ENCODE measurements at regions not wholly inside any gene's neighbourhood (a gene's known extent, or its start where the extent isn't known, plus 50 kb on each side); places are given as distances from the start of the nearest gene placed in this dataset.

DNA sequence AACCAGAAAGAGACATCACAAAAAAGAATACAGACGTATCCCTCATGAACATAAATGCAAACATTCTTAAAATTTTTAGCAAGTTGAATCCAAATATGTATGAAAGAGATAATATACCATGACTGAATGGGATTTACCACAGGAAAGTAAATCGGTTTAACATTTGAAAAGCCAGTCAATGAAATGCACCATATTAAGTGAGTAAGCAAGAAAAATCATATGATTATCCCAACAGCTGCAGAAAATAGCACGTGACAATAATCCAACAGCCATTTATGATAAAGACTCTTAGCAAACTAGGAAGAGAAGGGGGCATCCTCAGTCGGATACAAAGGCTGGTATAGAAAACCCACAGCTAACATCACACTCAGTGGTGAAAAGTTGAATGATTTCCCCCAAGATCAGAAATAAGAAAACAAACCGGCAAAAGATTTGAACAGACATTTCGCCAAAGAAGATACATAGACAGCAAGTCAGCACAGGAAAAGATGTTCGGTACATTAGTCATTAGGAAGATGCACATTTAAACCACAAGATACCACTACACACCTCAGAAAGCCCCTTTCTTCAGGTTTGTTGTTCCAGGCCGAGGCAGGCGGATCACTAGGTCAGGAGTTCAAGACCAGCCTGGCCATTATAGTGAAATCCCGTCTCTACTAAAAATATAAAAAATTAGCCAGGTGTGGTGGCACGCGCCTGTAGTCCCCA lies 144.3 kb downstream of the INHBB start:
- FAIRE-seq (no peak), DNase-seq (ENCODE audit: extremely low spot score, insufficient read length, low read depth) (no peak)

DNA sequence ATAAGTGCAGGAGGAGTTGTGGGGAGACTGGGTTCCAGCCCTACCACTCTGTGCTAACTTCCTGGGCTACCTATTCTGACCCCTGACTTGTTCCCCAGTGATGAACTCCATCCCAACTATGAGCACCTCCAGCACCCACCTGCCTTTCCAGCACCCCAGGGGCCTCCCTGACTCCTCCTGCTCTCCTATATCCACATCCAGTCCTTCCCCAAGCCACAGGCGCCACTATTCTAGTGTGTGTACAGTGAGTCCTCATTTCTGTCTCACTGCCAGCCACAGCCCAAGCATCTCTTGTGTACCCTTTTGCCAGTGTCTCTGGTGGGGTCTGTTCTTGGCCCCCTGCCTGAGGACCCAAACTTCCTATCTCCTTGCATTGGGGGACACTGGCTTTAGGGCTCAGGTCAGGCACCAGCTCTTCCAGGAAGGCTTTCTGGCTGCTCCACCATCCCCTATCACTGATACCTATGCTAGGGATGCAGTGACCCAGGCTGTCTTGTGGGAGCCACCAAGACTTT lies 145.2 kb downstream of the INHBB start:
- FAIRE-seq (no peak), DNase-seq (ENCODE audit: extremely low spot score, insufficient read length, low read depth) (no peak)

DNA sequence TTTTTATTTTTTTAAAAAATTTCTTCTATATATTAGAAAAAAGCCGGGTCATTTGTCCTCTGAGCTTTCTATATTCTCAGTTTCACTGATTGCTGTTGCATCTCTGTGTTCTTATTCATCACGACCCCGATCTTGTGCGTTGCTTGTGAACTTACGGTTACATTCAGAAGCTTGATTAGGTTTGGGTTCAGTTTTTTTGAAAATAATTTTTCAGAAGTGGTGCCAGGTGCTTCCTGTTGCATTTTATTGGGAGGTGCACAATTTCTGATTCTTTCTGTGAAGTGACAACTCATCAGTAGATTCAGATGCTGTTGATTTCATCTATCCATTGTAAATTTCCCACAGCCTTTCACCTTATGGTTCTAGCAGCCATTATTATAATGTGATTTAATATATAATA lies 147.3 kb downstream of the INHBB start:
- DNase-seq (ENCODE audit: extremely low spot score, insufficient read length, low read depth) (no peak), FAIRE-seq (no peak)

DNA sequence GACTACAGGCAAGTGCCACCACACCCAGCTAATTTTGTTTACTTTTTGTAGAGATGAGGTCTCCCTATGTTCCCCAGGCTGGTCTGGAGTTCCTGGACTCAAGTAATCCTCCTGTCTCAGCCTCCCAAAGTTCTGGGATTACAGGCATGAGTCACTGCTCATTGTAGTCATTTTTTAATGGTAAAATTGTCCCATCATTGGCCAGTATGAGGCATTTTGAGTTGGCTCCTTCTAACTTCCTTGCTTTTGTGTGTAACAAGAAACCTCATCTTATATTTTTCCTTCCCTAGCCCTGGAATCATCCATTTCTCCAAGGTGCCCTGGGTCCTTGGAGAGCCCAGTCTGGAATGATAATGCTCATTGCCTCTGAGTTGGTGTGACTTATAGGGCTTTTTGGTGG lies 148.5 kb downstream of the INHBB start:
- FAIRE-seq (no peak), DNase-seq (ENCODE audit: extremely low spot score, insufficient read length, low read depth) (no peak)

DNA sequence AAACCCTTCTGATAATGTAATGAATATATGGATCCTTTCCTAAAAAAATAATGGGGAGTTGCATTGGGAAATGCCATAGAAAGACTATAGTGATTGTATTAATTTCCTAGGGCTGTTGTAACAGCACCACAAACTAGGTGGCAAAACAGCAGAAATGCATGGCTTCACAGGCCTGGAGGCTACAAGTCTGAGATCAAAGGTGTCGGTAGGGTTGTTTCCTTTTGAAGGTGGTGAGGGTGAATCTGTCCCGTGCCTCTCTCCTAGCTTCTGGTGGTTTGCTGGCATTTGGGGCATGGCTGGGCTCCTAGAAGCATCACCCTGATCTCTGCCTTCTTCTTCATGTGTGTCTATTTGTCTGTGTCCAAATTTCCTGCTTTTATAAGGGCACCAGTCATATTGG lies 149.7 kb downstream of the INHBB start:
- DNase-seq (ENCODE audit: extremely low spot score, insufficient read length, low read depth): no peak
- FAIRE-seq: no peak

DNA sequence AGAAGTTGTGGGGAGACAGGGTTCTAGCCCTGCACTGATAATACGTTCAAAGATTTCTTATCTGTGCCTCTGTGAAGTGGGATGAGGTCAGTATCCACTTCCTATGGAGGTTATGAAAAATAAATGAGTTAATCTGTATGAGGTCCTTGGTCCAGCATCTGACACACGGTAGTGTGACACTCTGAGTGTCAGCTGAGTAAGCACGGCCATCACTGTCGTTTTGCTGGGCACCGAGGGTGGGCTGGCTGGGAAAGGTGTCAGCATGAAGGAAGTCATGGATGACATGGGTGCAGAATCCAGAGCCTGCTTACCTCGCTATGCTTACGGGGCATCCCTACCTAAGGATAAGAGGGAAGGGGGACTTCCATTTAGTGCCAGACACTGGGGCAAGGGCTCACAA lies 150.3 kb downstream of the INHBB start:
- DNase-seq (ENCODE audit: extremely low spot score, insufficient read length, low read depth): no peak
- FAIRE-seq: no peak

DNA sequence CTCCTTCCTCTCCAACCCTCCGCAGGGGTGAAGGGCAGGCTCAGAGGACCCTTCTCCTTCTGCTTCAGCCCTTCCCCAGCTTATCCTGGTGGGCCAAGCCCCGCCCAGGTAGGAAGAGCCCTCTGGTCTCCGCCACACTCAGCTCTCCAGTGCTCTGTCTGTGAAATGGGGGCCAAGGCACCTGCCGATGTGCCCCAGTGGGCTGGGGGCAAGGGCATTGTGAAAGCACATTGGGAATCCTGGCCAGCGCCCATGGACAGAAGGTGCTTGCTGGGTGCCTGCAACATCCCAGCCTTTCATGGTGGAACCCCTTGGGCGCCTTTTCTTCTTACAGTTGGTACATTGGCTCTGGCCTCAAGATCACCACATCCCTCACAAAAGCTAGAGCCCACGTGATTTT lies 150.8 kb downstream of the INHBB start:
- DNase-seq (ENCODE audit: extremely low spot score, insufficient read length, low read depth) (no peak), FAIRE-seq (no peak)

DNA sequence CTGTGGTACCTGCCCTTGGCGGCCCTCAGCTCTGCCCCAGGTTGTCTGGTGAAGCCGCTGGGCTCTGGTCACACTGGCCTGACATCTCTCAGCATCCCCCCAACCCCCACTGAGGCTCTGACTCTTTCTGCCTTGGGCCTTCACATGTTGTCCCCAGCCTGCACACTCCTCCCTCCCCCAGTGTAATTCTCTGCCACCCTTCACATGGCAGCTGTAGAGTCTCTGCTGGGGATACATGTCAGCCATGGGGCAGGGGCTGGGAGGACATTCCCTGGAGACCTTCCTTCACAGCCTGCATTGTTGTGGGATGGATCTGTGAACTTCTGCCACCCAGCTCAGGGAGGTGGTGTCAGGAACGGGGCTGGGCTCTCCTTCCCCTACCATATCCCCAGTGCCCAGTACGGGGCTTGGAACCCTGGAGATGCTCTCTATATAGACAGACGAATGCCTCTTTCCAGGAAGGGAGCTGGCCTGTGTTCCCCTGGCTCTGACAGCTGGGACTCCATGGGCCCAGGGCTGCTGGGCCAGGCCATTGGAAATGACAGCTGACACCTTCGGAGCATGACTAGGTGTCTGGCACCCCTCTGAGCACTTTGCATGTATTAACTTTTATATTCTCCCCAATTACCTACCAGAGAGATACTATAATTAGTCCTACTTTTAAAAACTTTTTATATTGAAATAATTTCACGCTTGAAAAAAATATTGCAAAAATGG lies 151.5 kb downstream of the INHBB start:
- FAIRE-seq: no peak
- DNase-seq (ENCODE audit: extremely low spot score, insufficient read length, low read depth): no peak

DNA sequence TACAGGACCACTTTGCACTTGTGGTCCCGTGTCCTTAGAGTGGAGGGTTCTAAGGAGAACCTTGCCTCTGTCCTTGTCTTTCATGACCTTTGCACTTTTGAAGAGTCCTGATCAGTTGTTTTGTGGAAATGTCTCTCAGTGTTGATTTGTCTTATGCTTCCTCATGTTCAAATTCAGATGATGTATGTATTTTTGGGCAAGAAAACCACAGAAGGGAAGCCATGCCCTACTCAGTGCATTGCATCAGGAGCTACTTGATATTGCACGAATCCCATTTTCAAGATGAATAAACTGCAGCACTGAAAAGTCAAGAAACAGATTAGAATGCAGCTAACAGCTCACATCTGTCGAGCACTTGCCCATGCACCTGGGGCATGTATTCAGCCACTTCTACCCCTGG lies 152.2 kb downstream of the INHBB start:
- no peak for DNase-seq (ENCODE audit: extremely low spot score, insufficient read length, low read depth)
- FAIRE-seq: no peak

DNA sequence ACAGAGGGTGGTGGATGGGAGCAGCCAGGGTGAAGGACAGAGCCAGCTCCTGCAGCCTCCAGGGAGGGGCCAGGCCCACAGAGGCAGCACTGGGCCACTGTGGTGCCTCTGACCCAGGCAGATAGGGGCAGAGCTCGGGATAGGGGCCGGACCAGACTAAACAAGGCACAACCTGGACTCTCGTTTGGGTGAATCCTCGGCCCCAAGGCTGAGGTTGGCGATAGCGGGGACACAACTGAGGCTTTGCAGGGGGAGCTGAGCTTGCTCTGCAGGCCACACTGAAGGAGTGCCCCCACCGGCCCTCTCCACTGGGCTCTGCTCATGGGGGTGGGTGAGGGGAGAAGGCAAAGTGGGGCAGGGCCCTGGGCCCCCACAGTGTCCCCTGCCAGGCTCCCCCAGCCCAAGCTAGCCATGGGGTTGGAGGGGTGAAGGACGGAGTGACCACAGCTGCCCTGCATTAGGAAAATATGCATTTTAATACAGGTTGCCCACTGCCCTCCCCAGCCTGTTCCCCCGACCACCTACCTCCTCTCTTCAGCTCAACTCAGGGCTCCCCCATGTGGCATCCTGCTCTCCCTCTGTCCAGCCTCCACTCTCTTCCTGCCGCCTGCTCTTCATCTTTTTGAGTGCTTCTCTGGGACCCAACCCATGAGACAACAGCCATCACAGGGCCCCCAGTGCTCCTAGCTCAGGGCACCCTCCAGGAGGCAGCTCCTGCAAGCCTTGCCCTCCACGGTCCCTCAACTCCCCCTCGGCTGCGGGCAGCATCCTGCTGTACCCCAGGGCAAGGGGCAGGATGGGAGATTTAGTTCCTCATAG lies 152.8 kb downstream of the INHBB start:
- FAIRE-seq (no peak), DNase-seq (ENCODE audit: extremely low spot score, insufficient read length, low read depth) (no peak)

DNA sequence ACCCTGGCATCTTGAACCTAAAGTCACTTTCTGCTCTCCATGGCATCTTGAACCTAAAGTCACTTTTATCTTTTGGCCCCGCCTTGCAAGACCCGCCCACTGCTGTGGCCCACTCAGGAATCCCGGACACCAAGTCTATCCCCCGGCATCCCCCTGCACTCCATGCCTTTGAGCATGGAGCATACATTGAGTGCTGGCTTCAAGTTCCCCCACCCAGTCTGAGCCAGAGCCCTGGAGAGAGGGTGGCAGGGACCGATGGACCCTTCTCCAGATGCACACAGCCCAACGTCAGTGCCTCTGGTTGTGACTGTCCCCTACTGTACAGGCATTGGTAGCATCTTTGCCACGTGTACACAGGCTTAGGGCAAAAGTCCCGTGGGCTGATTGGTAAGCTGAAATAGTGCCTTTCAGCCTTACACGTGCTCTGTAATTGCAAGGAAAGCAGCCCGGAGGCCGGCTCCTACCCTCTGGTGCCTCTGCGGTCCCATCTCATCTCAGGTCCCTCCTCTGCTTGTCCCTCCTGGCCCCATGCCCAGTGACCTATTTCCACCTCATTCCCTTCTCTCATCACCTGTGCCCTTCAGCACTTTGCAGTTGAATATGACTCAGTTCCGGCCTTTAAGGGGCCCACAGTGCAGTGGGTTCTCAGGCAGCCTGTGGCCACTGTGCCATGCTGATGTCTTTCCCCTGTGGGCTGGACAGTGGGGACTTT lies 154.0 kb downstream of the INHBB start:
- no peak for FAIRE-seq
- no peak for DNase-seq (ENCODE audit: extremely low spot score, insufficient read length, low read depth)

DNA sequence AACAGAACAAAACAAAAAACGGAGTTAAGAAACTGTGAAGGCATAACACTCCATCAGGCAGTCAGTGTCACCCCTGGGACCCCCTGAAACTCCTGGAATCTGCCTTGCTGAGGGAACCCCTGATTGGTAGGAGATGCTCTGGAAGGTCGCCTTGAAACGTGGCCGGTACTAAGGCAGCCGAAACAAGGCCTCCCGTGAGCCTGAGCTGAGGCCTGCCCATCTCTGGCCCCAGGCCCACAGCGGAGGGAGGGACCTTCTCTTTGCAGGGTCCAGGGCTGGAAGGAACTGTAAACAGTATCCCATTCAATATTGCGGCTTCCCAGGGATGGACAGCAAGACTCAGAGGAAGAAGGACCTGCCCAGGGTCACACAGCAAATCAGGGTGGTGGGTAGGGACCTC lies 155.7 kb downstream of the INHBB start:
- DNase-seq (ENCODE audit: extremely low spot score, insufficient read length, low read depth) (no peak), FAIRE-seq (no peak)

DNA sequence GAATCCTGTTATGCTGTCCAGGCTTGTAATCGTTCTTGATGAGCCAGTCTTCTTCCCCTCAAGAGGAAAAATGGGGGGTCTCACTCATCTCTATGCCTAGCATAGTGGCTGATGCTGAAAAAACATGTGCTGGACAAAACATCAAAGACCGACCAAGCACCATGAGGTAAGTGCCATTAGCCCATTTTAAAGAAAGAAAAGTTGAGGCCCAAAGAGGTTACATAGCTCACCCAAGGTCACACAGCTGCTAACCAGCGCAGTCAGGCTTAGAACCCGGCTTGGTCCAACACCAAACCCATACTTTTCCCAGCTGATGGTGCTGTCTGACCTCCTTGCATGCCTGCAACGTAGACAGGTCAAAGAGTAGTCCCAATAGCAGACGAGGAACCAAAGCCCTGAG lies 156.4 kb downstream of the INHBB start:
- FAIRE-seq: no peak
- no peak for DNase-seq (ENCODE audit: extremely low spot score, insufficient read length, low read depth)

DNA sequence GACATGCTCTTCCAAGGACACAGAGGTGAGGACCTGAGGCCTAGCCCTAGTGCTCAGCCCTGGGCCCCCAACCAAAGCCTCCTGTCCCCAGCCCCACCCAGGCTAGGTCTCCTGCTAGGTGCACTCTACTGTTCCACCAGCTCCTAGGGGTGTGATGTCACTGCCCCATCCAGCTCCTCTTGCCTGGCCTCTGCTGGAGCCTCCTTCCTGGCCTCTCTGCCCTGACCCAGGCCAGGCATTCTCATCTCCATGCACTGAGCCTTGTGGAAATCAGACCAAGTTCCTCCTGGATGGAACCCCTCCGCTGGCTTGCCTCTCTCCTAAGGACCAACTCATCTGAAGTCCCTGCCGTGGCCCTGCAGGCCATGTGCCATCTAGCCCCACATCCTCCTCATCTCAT lies 156.8 kb downstream of the INHBB start:
- FAIRE-seq (no peak), DNase-seq (ENCODE audit: extremely low spot score, insufficient read length, low read depth) (no peak)

DNA sequence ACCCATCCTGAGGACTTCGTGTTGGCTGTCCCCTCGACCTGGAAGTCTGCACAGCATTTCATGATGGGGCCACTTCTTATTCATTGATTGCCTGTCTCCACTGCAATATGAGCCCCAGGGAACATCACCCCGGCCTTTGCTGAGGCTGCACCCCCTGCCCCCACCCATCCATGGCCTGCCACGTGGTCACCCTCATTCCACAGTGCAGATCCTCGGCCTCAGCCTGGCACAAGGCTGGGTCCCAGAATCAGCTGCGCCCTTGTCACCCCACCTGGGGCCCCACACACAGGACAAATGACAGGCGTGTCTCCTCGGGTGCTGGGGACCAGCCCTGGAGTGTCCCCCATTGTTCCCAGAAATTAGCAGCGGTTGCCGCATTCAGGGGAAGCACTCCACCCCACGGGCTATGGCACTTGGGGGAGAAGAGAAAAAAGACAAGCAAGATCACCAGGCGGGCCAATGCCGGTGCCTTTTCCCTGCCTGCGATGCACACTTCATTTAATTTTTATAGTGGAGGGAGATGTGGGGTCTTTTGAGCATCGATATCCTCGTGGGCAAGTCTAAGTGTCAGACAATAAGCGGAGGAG lies 157.4 kb downstream of the INHBB start:
- FAIRE-seq (no peak), DNase-seq (ENCODE audit: extremely low spot score, insufficient read length, low read depth) (no peak)

DNA sequence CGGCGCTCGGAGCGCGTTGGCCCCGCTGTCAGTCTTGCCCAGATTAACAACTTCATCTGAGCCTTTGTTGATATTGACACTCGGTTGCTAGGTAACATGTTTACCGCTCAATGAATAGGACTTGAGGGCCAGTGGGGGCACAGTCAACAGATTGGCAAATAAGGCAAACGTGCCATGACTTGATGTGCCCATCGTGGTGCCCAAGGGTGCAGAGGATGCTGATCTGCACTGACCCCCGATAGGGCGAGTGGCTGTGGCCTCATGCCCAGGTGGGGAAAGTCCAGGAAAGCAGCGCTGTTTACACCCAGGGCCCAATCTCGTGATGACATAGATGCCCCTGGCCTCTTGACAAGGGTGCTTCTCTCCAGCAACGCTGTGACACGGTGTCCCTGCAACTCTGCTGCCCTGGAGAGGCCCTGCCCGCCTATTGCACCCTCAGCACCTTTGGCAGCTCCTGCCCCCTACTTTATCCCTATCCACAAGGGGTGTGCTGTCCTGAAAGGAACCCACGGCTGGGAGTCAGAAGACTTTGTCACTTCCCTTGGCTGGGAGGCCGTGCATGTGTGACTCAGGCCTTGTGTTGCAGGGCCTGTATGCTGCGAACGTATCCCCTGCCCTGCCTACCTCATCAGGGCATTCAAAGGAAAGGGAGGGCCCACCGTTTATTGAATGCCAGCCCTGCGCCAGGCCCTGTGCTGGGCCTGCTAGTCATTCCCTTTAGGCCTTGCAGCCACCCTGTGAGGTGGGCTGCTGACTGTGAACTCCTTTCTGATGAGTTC lies 158.0 kb downstream of the INHBB start:
- FAIRE-seq: no peak
- DNase-seq (ENCODE audit: extremely low spot score, insufficient read length, low read depth): no peak

DNA sequence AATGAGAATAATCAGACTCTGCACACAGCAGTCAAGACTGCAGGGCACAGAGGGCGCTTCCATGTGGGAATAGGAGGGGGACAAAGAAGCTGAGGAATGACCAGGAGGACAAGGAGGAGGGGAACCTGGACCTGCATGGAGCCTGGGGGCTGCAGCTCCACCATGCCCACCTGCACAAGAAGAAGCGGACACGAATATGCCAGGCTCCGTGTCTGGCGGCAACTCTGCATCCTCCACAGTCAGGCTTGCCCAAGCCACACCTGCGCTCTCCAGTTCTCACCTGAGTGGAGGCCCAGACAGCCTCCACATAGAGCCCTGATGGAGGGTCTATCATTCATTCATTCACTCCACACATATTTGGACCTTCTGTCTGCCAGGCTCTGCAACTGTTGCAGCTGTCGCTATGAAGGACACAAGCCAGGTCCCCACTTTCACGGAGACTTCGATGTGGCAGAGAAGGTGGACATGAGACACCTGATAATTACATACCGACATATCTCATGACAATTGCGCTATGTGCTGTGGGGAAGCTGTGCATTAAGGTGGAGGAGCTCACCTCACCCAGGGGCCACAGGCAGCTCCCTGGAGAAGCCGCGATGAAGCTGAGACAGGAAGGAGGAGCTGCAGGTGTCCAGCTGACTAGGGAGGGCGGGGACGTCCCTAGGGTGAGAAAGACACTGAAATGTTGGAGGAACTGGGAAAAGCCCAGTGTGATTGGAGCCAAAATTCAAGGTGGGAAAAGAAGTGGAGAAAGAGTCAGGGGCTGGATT lies 159.2 kb downstream of the INHBB start:
- DNase-seq (ENCODE audit: extremely low spot score, insufficient read length, low read depth): no peak
- no peak for FAIRE-seq

DNA sequence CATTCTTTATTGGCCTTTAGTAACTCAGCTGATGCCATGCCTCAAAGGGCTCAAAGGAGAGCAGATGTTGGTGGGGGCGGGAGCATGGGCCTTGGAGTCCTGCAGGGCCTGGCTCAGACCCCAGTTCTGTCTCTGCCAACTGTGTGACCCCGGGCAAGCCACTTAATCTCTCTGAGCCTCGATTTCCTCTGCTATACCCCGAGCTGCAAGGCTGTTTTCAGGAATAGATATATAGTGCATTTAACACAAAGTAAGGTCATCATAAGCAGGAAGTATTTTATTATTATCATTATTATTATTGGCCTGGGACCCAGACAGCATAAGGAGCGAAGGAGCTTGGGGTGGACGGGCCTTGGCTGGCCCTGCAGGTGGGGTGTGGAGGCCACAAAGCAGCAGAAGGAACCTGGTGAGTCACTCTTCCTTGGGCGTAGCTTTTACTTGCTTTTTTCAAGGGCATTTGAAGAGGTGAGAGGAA lies 162.7 kb downstream of the INHBB start:
- FAIRE-seq (no peak), DNase-seq (ENCODE audit: extremely low spot score, insufficient read length, low read depth) (no peak)

Measured in GM18507 (cell line).